HG03064 (cell line): ENCODE measurements at regions not wholly inside any gene's neighbourhood (a gene's known extent, or its start where the extent isn't known, plus 50 kb on each side); places are given as distances from the start of the nearest gene placed in this dataset.

Source experiments
- ATAC-seq: cut with Tn5 transposase; IDR thresholded peaks from one replicate; pipeline ENCODE4 v1.9.1; 2021; ENCODE audit warnings: low read depth; ENCODE audit not compliant: unreplicated experiment

GRCh38 chr2:118309257-118309945, 221.1 kb downstream of the INSIG2 start:
- no peak for ATAC-seq

GRCh38 chr2:118307864-118308263, 219.6 kb downstream of the INSIG2 start:
- ATAC-seq: no peak

- no peak for ATAC-seq
Measured at GRCh38 chr2:118301248-118301647, 213.0 kb downstream of the INSIG2 start.

- no peak for ATAC-seq
Measured at GRCh38 chr2:118300832-118301231, 212.6 kb downstream of the INSIG2 start.

- ATAC-seq: no peak
Measured at GRCh38 chr2:118296663-118297062, 208.4 kb downstream of the INSIG2 start.

GRCh38 chr2:118295592-118296390, 207.5 kb downstream of the INSIG2 start:
- ATAC-seq: no peak

- no peak for ATAC-seq
Measured at GRCh38 chr2:118294063-118294462, 205.8 kb downstream of the INSIG2 start.

GRCh38 chr2:118292991-118293390, 204.7 kb downstream of the INSIG2 start:
- no peak for ATAC-seq

GRCh38 chr2:118291251-118291880, 203.1 kb downstream of the INSIG2 start:
- ATAC-seq: no peak

- ATAC-seq: no peak
Measured at GRCh38 chr2:118290411-118291250, 202.4 kb downstream of the INSIG2 start.

- no peak for ATAC-seq
Measured at GRCh38 chr2:118279005-118279404, 190.7 kb downstream of the INSIG2 start.

- no peak for ATAC-seq
Measured at GRCh38 chr2:118278046-118278445, 189.8 kb downstream of the INSIG2 start.

- no peak for ATAC-seq
Measured at GRCh38 chr2:118274841-118275510, 186.7 kb downstream of the INSIG2 start.

GRCh38 chr2:118272391-118272790, 184.1 kb downstream of the INSIG2 start:
- ATAC-seq: no peak

GRCh38 chr2:118269408-118270051, 181.3 kb downstream of the INSIG2 start:
- no peak for ATAC-seq

GRCh38 chr2:118268268-118268667, 180.0 kb downstream of the INSIG2 start:
- ATAC-seq: no peak

- ATAC-seq: no peak
Measured at GRCh38 chr2:118265873-118266455, 177.7 kb downstream of the INSIG2 start.

- no peak for ATAC-seq
Measured at GRCh38 chr2:118264232-118264990, 176.1 kb downstream of the INSIG2 start.

GRCh38 chr2:118257696-118258095, 169.4 kb downstream of the INSIG2 start:
- ATAC-seq: no peak
